ENCODE measurements at regions not wholly inside any gene's neighbourhood (a gene's known extent, or its start where the extent isn't known, plus 50 kb on each side); places are given as distances from the start of the nearest gene placed in this dataset.

DNA sequence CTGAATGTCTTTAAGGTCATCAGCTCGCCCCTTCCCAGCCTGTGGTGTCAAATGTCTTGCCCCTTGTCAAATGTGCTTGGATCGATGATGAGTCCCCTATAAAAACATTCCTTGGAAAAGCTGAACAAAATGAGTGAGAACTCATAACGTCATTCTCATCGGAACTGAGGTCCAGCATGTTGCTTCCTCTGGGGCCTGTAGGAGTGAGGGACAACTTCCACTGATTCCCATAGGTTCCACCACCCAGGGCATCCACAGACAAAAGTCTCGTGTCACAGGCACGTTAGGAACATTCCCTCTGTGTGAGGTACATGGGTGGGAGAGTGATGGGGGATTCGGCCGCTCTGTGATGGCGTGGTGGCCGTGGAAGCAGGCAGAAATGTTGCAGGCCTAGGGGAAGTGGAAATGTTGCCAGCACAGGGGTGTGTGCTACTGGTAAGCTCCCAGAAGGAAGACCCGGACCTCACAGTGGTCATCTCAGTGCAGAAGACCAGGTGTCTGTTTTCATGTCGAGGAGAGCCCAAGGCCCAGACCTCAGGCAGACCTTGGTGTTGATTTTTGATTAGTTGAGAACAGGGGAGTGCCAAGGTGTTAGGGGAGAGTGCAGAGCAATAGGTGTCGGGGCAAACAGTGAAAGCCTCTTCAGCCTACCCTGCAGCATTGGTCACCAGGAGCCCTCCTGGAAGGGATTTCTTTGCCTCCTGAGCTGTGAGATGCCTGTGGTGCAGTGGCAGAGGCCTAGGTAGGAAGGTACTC, 96.8 kb downstream of the SNRPN start:
- DNase-seq: no peak

GRCh38 chr15:25052191-25052999, 97.6 kb downstream of the SNRPN start:
- DNase-seq: no peak

GRCh38 chr15:25053000-25053815, 98.4 kb downstream of the SNRPN start:
- DNase-seq: no peak

- DNase-seq: no peak
Measured at GRCh38 chr15:25054329-25054728, 99.5 kb downstream of the SNRPN start.

GRCh38 chr15:25054943-25055342, 100.2 kb downstream of the SNRPN start:
- no peak for DNase-seq

DNA sequence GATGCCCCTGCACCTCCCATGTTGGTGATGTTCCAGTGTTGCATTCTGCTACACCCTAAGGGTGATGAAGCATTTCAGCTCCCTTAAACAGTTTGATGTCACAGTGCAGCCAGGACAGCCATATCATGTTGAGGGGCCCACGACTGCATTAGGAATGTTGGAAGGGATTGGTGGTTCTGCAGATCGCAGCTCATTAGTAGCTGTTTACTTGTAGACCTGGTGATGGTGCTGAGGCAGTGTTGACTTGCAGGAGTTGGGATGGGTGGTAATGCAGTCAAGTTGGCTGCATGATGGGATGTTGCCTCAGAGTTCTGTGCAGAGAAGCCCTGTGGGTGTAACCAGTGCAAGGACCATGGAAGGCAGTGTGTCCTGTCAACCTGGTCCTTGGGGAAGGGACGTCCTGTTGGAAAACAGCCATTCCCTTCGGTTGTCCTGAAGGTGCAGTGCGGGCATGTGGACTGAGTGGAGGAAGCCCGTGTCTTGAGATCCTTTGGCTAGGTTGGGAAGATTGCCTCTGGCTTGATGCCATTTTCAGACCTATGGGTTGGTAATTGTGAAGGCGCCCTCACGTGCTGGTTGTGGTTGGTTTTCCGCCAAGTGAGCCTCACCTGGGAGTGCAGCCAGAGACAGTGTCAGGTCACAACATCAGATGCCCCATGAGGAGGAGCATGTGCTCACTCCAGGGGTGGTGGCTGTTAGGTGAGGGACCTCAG, 100.7 kb downstream of the SNRPN start:
- DNase-seq: no peak

DNA sequence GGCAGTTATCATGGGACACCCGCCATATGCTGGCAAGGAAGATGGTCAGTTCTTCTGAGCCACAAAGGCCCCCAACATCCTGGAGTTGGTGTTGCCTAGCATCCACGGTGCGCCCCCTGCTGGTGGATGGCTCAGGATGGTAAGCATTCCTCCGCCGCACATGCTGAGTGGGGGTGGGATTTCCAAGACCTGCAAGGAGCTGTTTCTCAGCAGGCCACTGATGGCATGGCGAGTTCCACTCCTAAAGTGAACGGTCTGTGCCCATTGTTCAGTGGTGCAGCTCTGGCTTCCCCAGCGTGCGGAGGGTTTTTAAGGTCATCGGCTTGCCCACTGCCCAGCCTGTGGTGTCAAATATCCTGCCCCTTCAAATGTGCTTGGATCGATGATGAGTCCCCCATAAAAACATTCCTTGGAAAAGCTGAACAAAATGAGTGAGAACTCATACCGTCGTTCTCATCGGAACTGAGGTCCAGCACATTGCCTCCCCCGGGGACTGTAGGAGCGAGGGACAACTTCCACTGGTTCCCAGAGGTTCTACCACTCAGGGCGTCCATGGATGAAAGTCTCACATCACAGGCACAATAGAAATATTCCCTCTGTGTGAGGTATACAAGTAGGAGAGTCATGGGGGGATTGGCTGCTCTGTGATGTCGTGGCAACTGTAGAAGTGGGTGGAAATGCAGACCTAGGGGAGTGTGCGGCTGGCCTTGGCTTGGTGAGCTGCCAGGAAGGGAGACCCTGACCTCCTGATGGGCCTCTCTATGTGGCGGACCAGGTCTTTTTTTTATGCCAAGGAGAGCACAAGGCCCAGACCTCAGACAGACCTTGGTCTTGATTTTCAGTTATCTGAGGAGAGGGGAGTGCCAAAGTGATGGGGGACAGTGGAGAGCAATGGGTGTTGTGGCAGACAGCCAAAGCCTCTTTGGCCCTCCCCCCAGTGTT, 102.0 kb downstream of the SNRPN start:
- DNase-seq: no peak

DNA sequence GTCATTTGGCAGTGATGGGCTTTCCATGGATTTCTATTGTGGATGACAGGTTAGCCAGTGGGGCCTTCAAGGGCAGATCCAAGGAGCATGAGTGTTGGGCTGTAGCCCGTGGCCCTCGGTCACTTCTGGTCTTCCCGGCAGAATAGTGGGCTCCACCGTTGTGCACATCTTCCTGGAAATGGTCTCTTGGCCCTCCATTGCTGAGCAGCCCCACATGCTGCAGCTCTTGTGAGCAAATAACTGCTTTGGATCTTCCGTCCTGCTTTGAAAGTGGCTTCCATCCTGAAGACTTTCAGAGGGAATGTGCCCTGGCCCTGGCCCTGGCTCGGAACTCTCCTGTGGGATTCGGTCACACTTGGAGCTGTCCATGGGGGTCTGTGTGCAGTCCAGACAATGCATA, 102.8 kb downstream of the SNRPN start:
- no peak for DNase-seq

DNA sequence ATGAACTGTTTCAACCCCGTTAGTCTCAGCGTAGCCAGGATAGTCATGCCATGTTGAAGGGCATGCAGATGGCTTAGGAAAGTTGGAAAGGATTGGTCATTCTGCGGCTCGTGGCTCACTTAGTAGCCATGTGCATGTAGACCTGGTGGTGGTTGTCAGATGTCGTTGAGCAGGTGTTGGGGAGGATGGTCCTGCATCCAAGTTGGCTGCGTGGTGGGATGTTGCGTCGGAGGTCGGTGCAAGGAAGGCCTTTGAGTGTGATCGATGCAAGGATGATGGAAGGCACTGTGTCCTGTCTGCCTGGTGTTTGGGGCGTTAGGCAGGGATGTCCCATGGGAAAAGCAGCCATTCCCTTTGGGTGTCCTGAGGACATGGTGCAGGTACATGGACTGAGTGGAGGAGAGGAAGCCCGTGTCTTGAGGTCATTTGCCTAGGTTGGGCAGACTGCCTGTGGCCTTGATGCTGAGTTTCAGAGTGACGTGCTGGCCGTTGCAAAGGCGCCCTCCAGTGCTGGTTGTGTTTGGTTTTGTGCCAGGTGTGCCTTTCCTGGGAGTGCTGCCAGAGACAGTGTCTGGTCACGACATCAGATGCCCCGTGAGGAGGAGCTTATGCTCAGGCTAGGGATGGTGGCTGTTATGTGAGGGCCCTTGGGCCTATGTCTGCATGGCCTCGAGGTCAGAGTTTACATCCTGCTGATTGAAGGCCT, 103.4 kb downstream of the SNRPN start:
- no peak for DNase-seq

GRCh38 chr15:25059698-25060471, 105.1 kb downstream of the SNRPN start:
- DNase-seq: no peak

DNA sequence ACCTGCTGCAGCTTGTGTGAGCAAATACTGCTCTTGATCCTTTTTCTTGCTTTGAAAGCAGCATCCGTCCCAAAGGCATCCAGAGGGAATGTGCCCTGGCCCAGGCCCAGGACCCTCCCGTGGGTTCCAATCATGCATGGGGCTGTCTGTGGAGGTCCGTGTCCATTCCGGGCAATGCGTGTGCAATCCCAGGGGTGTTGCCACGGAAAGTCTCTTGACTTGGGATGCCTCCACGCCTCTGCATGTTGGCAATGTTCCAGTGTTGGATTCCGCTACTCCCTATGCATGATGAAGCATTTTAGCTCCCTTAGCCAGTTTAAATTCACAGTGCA, 105.7 kb downstream of the SNRPN start:
- no peak for DNase-seq

DNA sequence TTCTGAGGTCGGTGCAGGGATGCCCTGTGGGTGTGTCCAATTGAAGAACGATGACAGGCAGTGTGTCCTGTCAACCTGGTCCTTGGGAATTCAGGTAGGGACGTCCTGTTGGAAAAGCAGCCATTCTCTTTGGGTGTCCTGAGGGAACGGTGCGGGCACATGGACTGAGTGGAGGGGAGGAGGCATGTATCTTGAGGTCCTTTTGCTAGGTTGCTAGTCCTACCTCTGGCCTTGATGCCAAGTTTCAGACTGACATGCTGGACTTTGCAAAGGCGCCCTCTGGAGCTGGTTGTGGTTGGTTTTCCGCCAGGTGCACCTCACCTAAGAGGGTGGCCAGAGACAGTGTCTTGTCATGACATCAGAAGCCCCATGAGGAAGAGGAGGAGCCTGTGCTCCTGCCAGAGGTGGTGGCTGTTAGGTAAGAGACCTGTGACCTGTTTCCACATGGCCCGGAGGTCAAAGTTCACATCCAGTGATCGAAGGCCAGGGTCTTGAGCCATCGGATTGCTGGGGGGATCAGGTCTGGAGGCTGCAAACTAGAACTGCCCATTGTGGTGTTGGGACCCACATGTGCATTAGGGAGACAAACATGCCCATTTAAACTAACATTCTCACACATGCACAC, 106.3 kb downstream of the SNRPN start:
- DNase-seq: no peak

- DNase-seq: no peak
Measured at GRCh38 chr15:25061808-25062550, 107.2 kb downstream of the SNRPN start.

GRCh38 chr15:25062551-25063430, 108.0 kb downstream of the SNRPN start:
- no peak for DNase-seq

GRCh38 chr15:25065286-25065685, 110.5 kb downstream of the SNRPN start:
- DNase-seq: no peak

DNA sequence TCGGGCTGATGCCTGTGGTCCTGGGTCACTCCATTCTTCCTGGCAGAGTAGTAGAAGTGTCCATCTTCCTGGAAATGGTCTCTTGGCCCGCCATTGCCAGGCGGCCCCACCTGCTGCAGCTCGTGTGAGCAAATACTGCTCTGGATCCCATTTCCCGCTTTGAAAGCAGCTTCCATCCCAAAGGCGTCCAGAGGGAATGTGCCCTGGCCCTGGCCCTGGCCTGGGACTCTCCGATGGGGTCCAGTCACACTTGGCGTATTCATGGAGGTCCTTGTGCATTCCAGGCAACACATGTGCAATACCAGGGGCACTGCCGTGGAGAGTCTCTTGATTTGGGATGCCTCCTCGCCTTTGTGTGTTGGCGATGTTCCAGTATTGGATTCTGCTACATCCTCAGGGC, 111.1 kb downstream of the SNRPN start:
- no peak for DNase-seq

DNA sequence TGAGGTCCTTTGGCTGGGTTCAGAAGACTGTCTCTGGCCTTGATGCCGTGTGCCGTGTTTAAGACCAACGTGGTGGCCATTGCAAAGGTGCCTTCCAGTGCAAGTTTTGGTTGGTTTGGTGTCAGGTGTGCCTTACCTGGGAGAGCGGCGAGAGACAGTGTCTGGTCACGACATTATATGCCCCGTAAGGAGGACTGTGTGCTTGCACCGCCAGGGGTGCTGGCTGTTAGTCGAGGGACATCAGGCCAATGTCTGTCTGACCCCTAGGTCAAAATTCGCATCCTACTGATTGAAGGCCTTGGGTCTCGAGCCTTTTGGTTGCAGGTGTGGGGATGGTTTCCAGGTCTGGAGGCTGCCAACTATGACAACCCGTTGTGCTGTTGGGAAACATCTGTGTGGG, 111.9 kb downstream of the SNRPN start:
- no peak for DNase-seq

DNA sequence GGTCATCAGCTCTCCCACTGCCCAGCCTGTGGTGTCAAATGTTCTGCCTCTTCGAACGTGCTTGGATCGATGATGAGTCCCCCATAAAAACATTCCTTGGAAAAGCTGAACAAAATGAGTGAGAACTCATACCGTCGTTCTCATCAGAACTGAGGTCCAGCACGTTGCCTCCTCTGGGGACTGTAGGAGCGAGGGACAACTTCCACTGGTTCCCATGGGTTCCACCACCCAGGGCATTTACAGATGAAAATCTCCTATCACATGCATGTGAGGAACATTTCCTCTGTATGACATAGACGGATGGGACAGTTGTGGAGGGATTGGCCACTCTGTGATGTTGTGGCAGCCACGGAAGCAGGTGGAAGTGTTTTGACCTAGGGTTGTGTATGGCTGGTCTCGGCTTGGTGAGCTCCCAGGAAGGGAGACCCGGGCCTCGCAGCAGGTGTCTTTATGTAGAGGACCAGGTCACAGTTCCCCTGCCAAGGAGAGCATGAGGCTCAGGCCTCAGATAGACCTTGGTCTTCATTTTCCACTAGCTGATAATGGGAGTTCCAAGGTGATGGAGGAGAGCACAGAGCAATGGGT, 113.0 kb downstream of the SNRPN start:
- no peak for DNase-seq
